ENCODE measurements at regions not wholly inside any gene's neighbourhood (a gene's known extent, or its start where the extent isn't known, plus 50 kb on each side); places are given as distances from the start of the nearest gene placed in this dataset.

GRCh38 chr6:150664091-150664490 is 64.4 kb downstream of the PLEKHG1 start:
- no peaks in the 10 kb centered on the region for H3K27me3 ChIP-seq
- 96% methylated on average over 3 of the region's 3 CpGs for WGBS
- H3K36me3 ChIP-seq = no peaks in the 10 kb centered on the region
- intact Hi-C loops (cut with DNase I) = no loop called here
- no peak overlapping the region for H3K4me3 ChIP-seq
- H3K4me1 ChIP-seq = peaks cover 15 to 34% (median 30%) of the 10 kb centered on the region in 4 donors
- H3K27ac ChIP-seq (replicated peaks in 1 of 4) = no peak overlapping the region
- no peak for TF ChIP-seq EP300 (IDR thresholded peaks at IDR 0.05)
- no peak for TF ChIP-seq POLR2A (IDR thresholded peaks at IDR 0.05; ENCODE audit: low read depth)
- TF ChIP-seq POLR2AphosphoS5 (IDR thresholded peaks at IDR 0.05) = no peak
- no peak for TF ChIP-seq CTCF (IDR thresholded peaks at IDR 0.05)
- no peak for DNase-seq (ENCODE audit: extremely low spot score)
- no peaks in the 10 kb centered on the region for H3K9me3 ChIP-seq

- no peaks in the 10 kb centered on the region for H3K27me3 ChIP-seq
- no peaks in the 10 kb centered on the region for H3K9me3 ChIP-seq
- H3K4me1 ChIP-seq = peaks cover 18 to 41% (median 36%) of the 10 kb centered on the region in 4 donors
- DNase-seq (ENCODE audit: extremely low spot score) = no peak
- 55% methylated on average over 5 of the region's 5 CpGs for WGBS
- no peak overlapping the region for H3K27ac ChIP-seq (replicated peaks in 1 of 4)
- TF ChIP-seq EP300 (IDR thresholded peaks at IDR 0.05) (no peak), CTCF (IDR thresholded peaks at IDR 0.05) (no peak), POLR2A (IDR thresholded peaks at IDR 0.05; ENCODE audit: low read depth) (no peak), POLR2AphosphoS5 (IDR thresholded peaks at IDR 0.05) (no peak)
- intact Hi-C loops (cut with DNase I) = no loop called here
- H3K4me3 ChIP-seq = no peak overlapping the region
- H3K36me3 ChIP-seq = no peaks in the 10 kb centered on the region
These were observed 66.4 kb downstream of the PLEKHG1 start for GRCh38 chr6:150666071-150666470.

- TF ChIP-seq CTCF (IDR thresholded peaks at IDR 0.05) (no peak), POLR2A (IDR thresholded peaks at IDR 0.05; ENCODE audit: low read depth) (no peak), EP300 (IDR thresholded peaks at IDR 0.05) (no peak), POLR2AphosphoS5 (IDR thresholded peaks at IDR 0.05) (no peak)
- no peaks in the 10 kb centered on the region for H3K27me3 ChIP-seq
- intact Hi-C loops (cut with DNase I) = no loop called here
- peak overlapping the region; percentile 41 to 63 (median 52) for H3K27ac ChIP-seq (replicated peaks in 1 of 4)
- H3K4me3 ChIP-seq = no peak overlapping the region
- DNase-seq (ENCODE audit: extremely low spot score) = no peak
- 54% methylated on average over 1 of the region's 1 CpG for WGBS
- H3K36me3 ChIP-seq = no peaks in the 10 kb centered on the region
- no peaks in the 10 kb centered on the region for H3K9me3 ChIP-seq
- peaks cover 18 to 41% (median 36%) of the 10 kb centered on the region in 4 donors for H3K4me1 ChIP-seq
These were observed 67.7 kb downstream of the PLEKHG1 start for GRCh38 chr6:150667359-150667758.

- TF ChIP-seq EP300 (IDR thresholded peaks at IDR 0.05) (no peak), POLR2AphosphoS5 (IDR thresholded peaks at IDR 0.05) (peak; percentile 55 to 69), CTCF (IDR thresholded peaks at IDR 0.05) (peak in 2 of 3 experiments; percentile 23 to 45), POLR2A (IDR thresholded peaks at IDR 0.05; ENCODE audit: low read depth) (no peak)
- intact Hi-C loops (cut with DNase I) = no loop called here
- H3K9me3 ChIP-seq = no peaks in the 10 kb centered on the region
- no peak for DNase-seq (ENCODE audit: extremely low spot score)
- H3K27ac ChIP-seq (replicated peaks in 1 of 4) = peak overlapping the region; percentile 45 to 63 (median 52)
- no peak overlapping the region for H3K4me3 ChIP-seq
- H3K4me1 ChIP-seq = peaks cover 18 to 47% (median 41%) of the 10 kb centered on the region in 4 donors
- H3K36me3 ChIP-seq = no peaks in the 10 kb centered on the region
- WGBS = 11% methylated on average over 8 of the region's 8 CpGs
- H3K27me3 ChIP-seq = no peaks in the 10 kb centered on the region
These were observed 68.5 kb downstream of the PLEKHG1 start for GRCh38 chr6:150667977-150668716.
